ENCODE measurements at regions not wholly inside any gene's neighbourhood (a gene's known extent, or its start where the extent isn't known, plus 50 kb on each side); places are given as distances from the start of the nearest gene placed in this dataset.

GRCh38 chr5:82414041-82414388 lies 135.9 kb upstream of the RPS23 start:
- Histone ChIP-seq H3F3A (ENCODE audit: low read depth) (no peaks in the 10 kb centered on the region), H4K20me1 (ENCODE audit: low read depth) (no peaks in the 10 kb centered on the region), H3K27ac (no peak overlapping the region), H3K36me3 (no peaks in the 10 kb centered on the region), H3K4me1 (no peaks in the 10 kb centered on the region), H3K4me3 (no peak overlapping the region), H3K79me2 (ENCODE audit: low read depth) (no peaks in the 10 kb centered on the region), H3K9me3 (ENCODE audit: low read depth) (no peaks in the 10 kb centered on the region), H3K4me2 (no peak overlapping the region), H2AFZ (replicated peaks) (no peak overlapping the region), H3K27me3 (no peaks in the 10 kb centered on the region), H3K9ac (no peak overlapping the region)
- H3K27me3 Mint-ChIP-seq (ENCODE audit: insufficient read depth, low read depth), result peaks cover 2% of the 10 kb centered on the region
- DNase-seq (ENCODE audit: low spot score), result no peak
- no peaks in the 10 kb centered on the region for H3K4me1 Mint-ChIP-seq
- H3K36me3 Mint-ChIP-seq, result no peaks in the 10 kb centered on the region
- TF ChIP-seq EZH2phosphoT487 (IDR thresholded peaks at IDR 0.05) (no peak), CTCF (IDR thresholded peaks at IDR 0.05) (no peak), EZH2 (IDR thresholded peaks at IDR 0.05) (no peak)
- no peak overlapping the region for H3K4me3 Mint-ChIP-seq
- H3K9me3 Mint-ChIP-seq, result no peaks in the 10 kb centered on the region
- no peak overlapping the region for H3K27ac Mint-ChIP-seq

GRCh38 chr5:82413302-82414040 lies 135.3 kb upstream of the RPS23 start:
- Mint-ChIP-seq H3K9me3 (no peaks in the 10 kb centered on the region), H3K4me1 (no peaks in the 10 kb centered on the region), H3K4me3 (no peak overlapping the region), H3K27ac (no peak overlapping the region), H3K27me3 (ENCODE audit: insufficient read depth, low read depth) (peaks cover 2% of the 10 kb centered on the region), H3K36me3 (no peaks in the 10 kb centered on the region)
- TF ChIP-seq CTCF (IDR thresholded peaks at IDR 0.05) (no peak), EZH2 (IDR thresholded peaks at IDR 0.05) (no peak), EZH2phosphoT487 (IDR thresholded peaks at IDR 0.05) (no peak)
- Histone ChIP-seq H3K79me2 (ENCODE audit: low read depth) (no peaks in the 10 kb centered on the region), H4K20me1 (ENCODE audit: low read depth) (no peaks in the 10 kb centered on the region), H2AFZ (replicated peaks) (no peak overlapping the region), H3K4me1 (no peaks in the 10 kb centered on the region), H3K4me2 (no peak overlapping the region), H3K27me3 (no peaks in the 10 kb centered on the region), H3K9me3 (ENCODE audit: low read depth) (no peaks in the 10 kb centered on the region), H3F3A (ENCODE audit: low read depth) (no peaks in the 10 kb centered on the region), H3K36me3 (no peaks in the 10 kb centered on the region), H3K4me3 (no peak overlapping the region), H3K9ac (no peak overlapping the region), H3K27ac (no peak overlapping the region)
- DNase-seq (ENCODE audit: low spot score), result no peak

- Mint-ChIP-seq H3K4me3 (no peak overlapping the region), H3K27ac (no peak overlapping the region), H3K9me3 (peaks cover 9% of the 10 kb centered on the region), H3K36me3 (no peaks in the 10 kb centered on the region), H3K4me1 (no peaks in the 10 kb centered on the region), H3K27me3 (ENCODE audit: insufficient read depth, low read depth) (no peaks in the 10 kb centered on the region)
- no peak overlapping the region for H3K27ac ChIP-seq
- no peaks in the 10 kb centered on the region for H3K36me3 ChIP-seq
- TF ChIP-seq CTCF (IDR thresholded peaks at IDR 0.05), result no peak
- no peak for TF ChIP-seq EZH2 (IDR thresholded peaks at IDR 0.05)
- TF ChIP-seq EZH2phosphoT487 (IDR thresholded peaks at IDR 0.05), result no peak
- DNase-seq (ENCODE audit: low spot score), result no peak
- H3K9me3 ChIP-seq (ENCODE audit: low read depth), result no peaks in the 10 kb centered on the region
- no peak overlapping the region for H3K4me3 ChIP-seq
- H3K4me2 ChIP-seq, result no peak overlapping the region
- no peaks in the 10 kb centered on the region for H3K79me2 ChIP-seq (ENCODE audit: low read depth)
- H3K27me3 ChIP-seq, result no peaks in the 10 kb centered on the region
- no peak overlapping the region for H3K9ac ChIP-seq
- no peaks in the 10 kb centered on the region for H3K4me1 ChIP-seq
- no peak overlapping the region for H2AFZ ChIP-seq (replicated peaks)
- H4K20me1 ChIP-seq (ENCODE audit: low read depth), result no peaks in the 10 kb centered on the region
- H3F3A ChIP-seq (ENCODE audit: low read depth), result no peaks in the 10 kb centered on the region
Measured at GRCh38 chr5:82408033-82408432, 129.9 kb upstream of the RPS23 start.
